ENCODE measurements at regions not wholly inside any gene's neighbourhood (a gene's known extent, or its start where the extent isn't known, plus 50 kb on each side); places are given as distances from the start of the nearest gene placed in this dataset.
A peak's percentile ranks its signal among the peaks of the same experiment; 100 is the strongest.

DNA sequence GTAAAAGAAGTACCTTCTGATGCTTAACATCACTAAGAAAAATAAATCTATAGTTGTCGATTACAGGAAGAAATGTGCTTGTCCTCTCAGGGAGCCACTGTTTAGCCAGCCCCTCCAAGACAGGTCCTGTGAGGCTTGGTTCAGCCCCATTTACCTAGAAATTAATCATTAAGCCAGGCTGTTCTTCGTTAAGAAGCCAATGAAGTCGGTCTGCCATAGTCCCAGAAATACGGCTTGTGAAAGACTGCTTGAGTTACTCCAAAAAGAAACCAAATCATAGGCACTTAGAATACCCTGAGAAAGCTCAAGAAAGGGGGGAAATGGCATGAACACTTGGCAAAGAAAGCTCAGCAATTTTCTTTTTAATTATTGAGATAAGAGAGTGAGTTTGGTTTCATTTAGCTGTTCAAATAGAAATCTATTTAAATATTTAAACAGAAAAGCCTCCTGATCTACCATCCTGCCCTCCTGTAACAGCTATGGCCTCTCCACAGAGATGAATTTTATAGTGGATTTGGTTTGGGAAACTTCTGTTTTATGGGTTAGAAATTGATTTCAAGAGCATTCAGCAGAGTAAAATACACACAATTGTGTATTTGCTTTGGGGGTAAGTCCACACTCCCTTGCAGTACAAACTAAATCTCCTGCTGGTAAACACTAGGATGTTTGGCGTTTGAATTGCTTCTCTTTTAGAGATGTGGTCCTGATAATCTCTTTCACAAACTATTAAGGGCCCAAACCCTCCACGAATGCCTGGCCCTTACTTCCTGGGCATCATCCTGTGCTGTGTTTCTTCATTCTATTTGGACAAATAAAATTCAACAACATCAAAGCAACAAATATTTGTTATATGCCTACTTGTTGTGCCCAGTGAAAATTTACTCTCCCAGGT lies 234.4 kb downstream of the SEC23A start (continued):
- TF ChIP-seq ZBED4 (CRISPR knock-in tag; IDR thresholded peaks at IDR 0.05; ENCODE audit: borderline replicate concordance) (no peak), ISL2 (CRISPR knock-in tag; IDR thresholded peaks at IDR 0.05) (peak; percentile 85), EP300 (IDR thresholded peaks at IDR 0.05; ENCODE audit: low read depth in 2 of 2, low read length in 2 of 2) (peak in 1 of 2 experiments; percentile 53; a peak in 2 of 4 replicates), EP300 (CRISPR knock-in tag; IDR thresholded peaks at IDR 0.05; ENCODE audit: borderline replicate concordance) (no peak), PAF1 (CRISPR knock-in tag; IDR thresholded peaks at IDR 0.05) (no peak), SMYD3 (CRISPR knock-in tag; IDR thresholded peaks at IDR 0.05) (peak; percentile 48; the same call in 1 of the 2 replicates), NFIC (IDR thresholded peaks at IDR 0.05; ENCODE audit: low read length) (peak; percentile 83), DNMT3B (CRISPR knock-in tag; conservative IDR thresholded peaks at IDR 0.05) (no peak), NFE2L2 (IDR thresholded peaks at IDR 0.05; ENCODE audit: low read length) (no peak), ZNF281 (CRISPR knock-in tag; IDR thresholded peaks at IDR 0.05; ENCODE audit: borderline replicate concordance) (peak; percentile 51; the same call in 1 of the 2 replicates), RAD51 (IDR thresholded peaks at IDR 0.05; ENCODE audit: borderline replicate concordance) (no peak), GMEB1 (CRISPR knock-in tag; IDR thresholded peaks at IDR 0.05; ENCODE audit: borderline replicate concordance) (peak; percentile 5; the same call in 1 of the 2 replicates)
- TF ChIP-seq, protein P1, sequence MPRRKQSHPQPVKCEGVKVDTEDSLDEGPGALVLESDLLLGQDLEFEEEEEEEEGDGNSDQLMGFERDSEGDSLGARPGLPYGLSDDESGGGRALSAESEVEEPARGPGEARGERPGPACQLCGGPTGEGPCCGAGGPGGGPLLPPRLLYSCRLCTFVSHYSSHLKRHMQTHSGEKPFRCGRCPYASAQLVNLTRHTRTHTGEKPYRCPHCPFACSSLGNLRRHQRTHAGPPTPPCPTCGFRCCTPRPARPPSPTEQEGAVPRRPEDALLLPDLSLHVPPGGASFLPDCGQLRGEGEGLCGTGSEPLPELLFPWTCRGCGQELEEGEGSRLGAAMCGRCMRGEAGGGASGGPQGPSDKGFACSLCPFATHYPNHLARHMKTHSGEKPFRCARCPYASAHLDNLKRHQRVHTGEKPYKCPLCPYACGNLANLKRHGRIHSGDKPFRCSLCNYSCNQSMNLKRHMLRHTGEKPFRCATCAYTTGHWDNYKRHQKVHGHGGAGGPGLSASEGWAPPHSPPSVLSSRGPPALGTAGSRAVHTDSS (CRISPR knock-in tag; conservative IDR thresholded peaks at IDR 0.05), result no peak
- TF ChIP-seq, protein P2, sequence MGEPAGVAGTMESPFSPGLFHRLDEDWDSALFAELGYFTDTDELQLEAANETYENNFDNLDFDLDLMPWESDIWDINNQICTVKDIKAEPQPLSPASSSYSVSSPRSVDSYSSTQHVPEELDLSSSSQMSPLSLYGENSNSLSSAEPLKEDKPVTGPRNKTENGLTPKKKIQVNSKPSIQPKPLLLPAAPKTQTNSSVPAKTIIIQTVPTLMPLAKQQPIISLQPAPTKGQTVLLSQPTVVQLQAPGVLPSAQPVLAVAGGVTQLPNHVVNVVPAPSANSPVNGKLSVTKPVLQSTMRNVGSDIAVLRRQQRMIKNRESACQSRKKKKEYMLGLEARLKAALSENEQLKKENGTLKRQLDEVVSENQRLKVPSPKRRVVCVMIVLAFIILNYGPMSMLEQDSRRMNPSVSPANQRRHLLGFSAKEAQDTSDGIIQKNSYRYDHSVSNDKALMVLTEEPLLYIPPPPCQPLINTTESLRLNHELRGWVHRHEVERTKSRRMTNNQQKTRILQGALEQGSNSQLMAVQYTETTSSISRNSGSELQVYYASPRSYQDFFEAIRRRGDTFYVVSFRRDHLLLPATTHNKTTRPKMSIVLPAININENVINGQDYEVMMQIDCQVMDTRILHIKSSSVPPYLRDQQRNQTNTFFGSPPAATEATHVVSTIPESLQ (CRISPR knock-in tag; conservative IDR thresholded peaks at IDR 0.05), result no peak

All from HepG2 (cell line).